Ishikawa (cell line): ENCODE measurements at regions not wholly inside any gene's neighbourhood (a gene's known extent, or its start where the extent isn't known, plus 50 kb on each side); places are given as distances from the start of the nearest gene placed in this dataset.

ENCODE experiments used
- CEBPB ChIP-seq: IDR thresholded peaks from 2 replicates; pipeline ENCODE4 v1.6.1; 2012
- RAD21 ChIP-seq: IDR thresholded peaks from 2 replicates; pipeline ENCODE4 v1.6.1; 2012; ENCODE audit warnings: low read depth
- YY1 ChIP-seq: IDR thresholded peaks from 2 replicates; pipeline ENCODE4 v1.6.1; 2012; ENCODE audit warnings: low read depth

DNA sequence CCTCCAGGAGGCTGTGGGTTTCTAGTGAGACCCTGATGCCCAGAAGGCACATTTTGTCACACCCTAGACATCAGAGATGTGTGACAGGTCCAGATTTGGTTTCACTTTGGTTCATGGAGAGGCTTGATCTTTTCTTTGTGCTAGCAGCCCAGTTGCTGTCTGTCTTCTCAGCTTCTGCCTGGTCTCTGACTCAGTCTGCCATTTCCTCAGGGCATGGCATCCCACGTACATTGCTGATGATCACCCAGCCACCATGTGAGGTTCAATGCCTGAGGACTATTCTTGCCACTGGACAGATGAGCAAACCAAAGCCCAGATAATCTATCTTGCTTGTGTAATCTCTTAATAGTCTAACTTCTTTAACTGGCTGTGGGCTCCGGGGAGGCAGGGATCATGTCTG is 144.9 kb upstream of the MRPS22 start:
- TF ChIP-seq YY1 (no peak), RAD21 (no peak), CEBPB (no peak)
